ENCODE measurements at regions not wholly inside any gene's neighbourhood (a gene's known extent, or its start where the extent isn't known, plus 50 kb on each side); places are given as distances from the start of the nearest gene placed in this dataset.

- no peak overlapping the region for H3K4me3 ChIP-seq (ENCODE audit: low read depth, low read length)
- no peak for TF ChIP-seq CTCF (IDR thresholded peaks at IDR 0.05; ENCODE audit: insufficient read depth, low read depth, low read length, missing control alignments)
- DNase-seq (ENCODE audit: low read depth), result no peak
These were observed 180.3 kb downstream of the KCNE4 start for GRCh38 chr2:223232285-223232684.

- no peak for DNase-seq (ENCODE audit: low read depth)
- no peak for TF ChIP-seq CTCF (IDR thresholded peaks at IDR 0.05; ENCODE audit: insufficient read depth, low read depth, low read length, missing control alignments)
These were observed 180.9 kb downstream of the KCNE4 start for GRCh38 chr2:223232896-223233295.

GRCh38 chr2:223235986-223236385 lies 184.0 kb downstream of the KCNE4 start:
- no peak overlapping the region for H3K4me3 ChIP-seq (ENCODE audit: low read depth, low read length)
- TF ChIP-seq CTCF (IDR thresholded peaks at IDR 0.05; ENCODE audit: insufficient read depth, low read depth, low read length, missing control alignments), result no peak
- DNase-seq (ENCODE audit: low read depth), result peak; percentile 13

More at GRCh38 chr2:223232896-223233295, 180.9 kb downstream of the KCNE4 start:
- H3K4me3 ChIP-seq (ENCODE audit: low read depth, low read length), result no peak overlapping the region

- no peak for TF ChIP-seq CTCF (IDR thresholded peaks at IDR 0.05; ENCODE audit: insufficient read depth, low read depth, low read length, missing control alignments)
- DNase-seq (ENCODE audit: low read depth), result no peak
These were observed 186.3 kb downstream of the KCNE4 start for GRCh38 chr2:223238301-223238700.

GRCh38 chr2:223243233-223243632 lies 191.2 kb downstream of the KCNE4 start:
- no peak for DNase-seq (ENCODE audit: low read depth)
- no peak for TF ChIP-seq CTCF (IDR thresholded peaks at IDR 0.05; ENCODE audit: insufficient read depth, low read depth, low read length, missing control alignments)
- no peak overlapping the region for H3K4me3 ChIP-seq (ENCODE audit: low read depth, low read length)

More at GRCh38 chr2:223238301-223238700, 186.3 kb downstream of the KCNE4 start:
- no peak overlapping the region for H3K4me3 ChIP-seq (ENCODE audit: low read depth, low read length)

GRCh38 chr2:223247136-223247535 lies 195.1 kb downstream of the KCNE4 start:
- H3K4me3 ChIP-seq (ENCODE audit: low read depth, low read length), result no peak overlapping the region
- no peak for TF ChIP-seq CTCF (IDR thresholded peaks at IDR 0.05; ENCODE audit: insufficient read depth, low read depth, low read length, missing control alignments)
- DNase-seq (ENCODE audit: low read depth), result peak; percentile 19

- H3K4me3 ChIP-seq (ENCODE audit: low read depth, low read length), result no peak overlapping the region
- no peak for TF ChIP-seq CTCF (IDR thresholded peaks at IDR 0.05; ENCODE audit: insufficient read depth, low read depth, low read length, missing control alignments)
- no peak for DNase-seq (ENCODE audit: low read depth)
These were observed 199.8 kb downstream of the KCNE4 start for GRCh38 chr2:223251656-223252229.
